Choroid plexus epithelial cell (primary cell): ENCODE measurements at regions not wholly inside any gene's neighbourhood (a gene's known extent, or its start where the extent isn't known, plus 50 kb on each side); places are given as distances from the start of the nearest gene placed in this dataset.
"Not testable (repeated sequence)": the region's sequence is repeated elsewhere in the genome, so short reads cannot be mapped to it uniquely, and the experiment has no call there.

ENCODE experiments used
- DNase-seq: peaks from one replicate; pipeline ENCODE4 v3.0.0-alpha.2; 2010; ENCODE audit warnings: low read depth
- H3K4me3 ChIP-seq: 2 replicates; pipeline ENCODE4 v1.5.1; 2011; ENCODE audit warnings: low read depth, mild to moderate bottlenecking, control low read depth, low read length, moderate library complexity
- CTCF ChIP-seq: conservative IDR thresholded peaks from 2 replicates; pipeline ENCODE4 v1.5.1; 2011; ENCODE audit warnings: low read depth, mild to moderate bottlenecking, control low read depth, inconsistent platforms, low read length, moderate library complexity

GRCh38 chr12:13924286-13924685, 57.1 kb downstream of the GRIN2B start:
- no peak for TF ChIP-seq CTCF
- no peak overlapping the region for H3K4me3 ChIP-seq
- no peak for DNase-seq

- DNase-seq = no peak
- no peak overlapping the region for H3K4me3 ChIP-seq
- no peak for TF ChIP-seq CTCF
Measured at GRCh38 chr12:13918897-13919296, 62.5 kb downstream of the GRIN2B start.

- H3K4me3 ChIP-seq = no peak overlapping the region
- TF ChIP-seq CTCF = no peak
- no peak for DNase-seq
Measured at GRCh38 chr12:13915096-13915495, 66.3 kb downstream of the GRIN2B start.

GRCh38 chr12:13913371-13913770, 68.0 kb downstream of the GRIN2B start:
- H3K4me3 ChIP-seq = no peak overlapping the region
- TF ChIP-seq CTCF = no peak
- DNase-seq = no peak

GRCh38 chr12:13911756-13912554, 69.4 kb downstream of the GRIN2B start:
- H3K4me3 ChIP-seq = no peak overlapping the region
- DNase-seq = no peak
- no peak for TF ChIP-seq CTCF

- no peak overlapping the region for H3K4me3 ChIP-seq
- no peak for DNase-seq
- no peak for TF ChIP-seq CTCF
Measured at GRCh38 chr12:13905794-13906193, 75.6 kb downstream of the GRIN2B start.

- H3K4me3 ChIP-seq = no peak overlapping the region
- no peak for DNase-seq
- no peak for TF ChIP-seq CTCF
Measured at GRCh38 chr12:13900718-13901117, 80.7 kb downstream of the GRIN2B start.

GRCh38 chr12:13898387-13898786, 83.0 kb downstream of the GRIN2B start:
- H3K4me3 ChIP-seq, DNase-seq: not testable (repeated sequence)
